AG10803 (cell line): ENCODE measurements at regions not wholly inside any gene's neighbourhood (a gene's known extent, or its start where the extent isn't known, plus 50 kb on each side); places are given as distances from the start of the nearest gene placed in this dataset.

Experiments
- DNase-seq: peaks from one replicate; pipeline ENCODE4 v3.0.0; 2010; ENCODE audit warnings: low read depth
- H3K4me3 ChIP-seq: 2 replicates; pipeline ENCODE4 v1.5.1; 2011; ENCODE audit warnings: mild to moderate bottlenecking, low read length, control low read depth
- CTCF ChIP-seq: conservative IDR thresholded peaks from 2 replicates; pipeline ENCODE4 v1.5.1; 2011; ENCODE audit warnings: mild to moderate bottlenecking, low read length, control low read depth, inconsistent platforms

GRCh38 chr9:13962006-13962405 lies 351.9 kb downstream of the NFIB start:
- no peak for TF ChIP-seq CTCF
- no peak for DNase-seq
- H3K4me3 ChIP-seq: no peak overlapping the region

DNA sequence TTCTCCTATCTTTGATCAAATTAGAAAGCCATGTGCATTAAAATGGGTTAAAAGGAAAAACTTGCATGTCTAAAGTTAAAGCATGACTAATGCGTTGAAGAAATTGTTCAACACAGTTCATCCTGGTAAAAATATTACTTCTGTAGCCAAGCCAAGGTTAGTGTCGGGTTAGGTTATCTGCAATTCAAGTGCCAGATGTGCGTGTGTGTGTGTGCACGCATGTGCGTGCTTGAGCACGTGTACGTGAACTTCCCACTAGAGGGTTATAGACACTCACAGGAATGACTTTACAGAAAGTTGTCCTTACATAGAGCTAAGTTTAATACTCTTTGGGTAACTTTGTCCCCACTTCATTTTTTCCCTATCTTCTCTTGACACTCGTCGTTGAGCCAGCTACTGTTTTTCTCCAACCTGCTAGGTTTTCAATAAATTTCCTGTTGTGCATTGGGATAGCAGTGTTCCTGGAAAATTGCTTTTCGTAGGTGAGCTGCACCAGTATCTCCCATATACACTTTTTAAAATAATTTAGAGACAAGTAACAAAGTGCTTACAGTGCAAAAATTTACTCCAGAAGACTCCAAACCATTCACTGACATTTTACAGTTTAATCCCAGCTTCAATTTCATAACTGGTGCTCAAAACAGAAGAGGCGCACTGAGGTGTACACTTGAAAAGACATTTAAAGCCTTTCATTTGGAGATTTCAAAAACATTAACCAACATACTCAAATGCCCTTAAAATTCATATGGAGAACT lies 353.8 kb downstream of the NFIB start:
- no peak for TF ChIP-seq CTCF
- no peak for DNase-seq
- H3K4me3 ChIP-seq: no peak overlapping the region

DNA sequence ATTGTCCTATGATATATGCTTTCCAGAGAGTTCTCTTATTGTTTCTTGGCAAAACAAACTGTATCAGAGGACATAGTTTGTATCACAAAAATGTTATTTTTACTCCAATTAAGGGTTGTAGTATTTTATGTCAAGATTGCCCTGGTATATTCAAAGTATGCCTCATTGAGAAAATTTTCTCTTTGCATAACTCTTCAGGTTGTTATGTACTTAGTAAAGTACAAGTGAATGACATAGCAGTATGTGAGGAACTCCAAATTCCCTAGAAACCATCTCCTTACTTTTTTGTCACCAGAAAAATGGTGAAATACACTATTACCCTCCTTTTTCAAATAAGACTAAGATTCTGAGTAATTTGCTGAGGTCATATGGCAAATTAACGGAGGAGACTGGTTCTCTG lies 355.3 kb downstream of the NFIB start:
- H3K4me3 ChIP-seq: no peak overlapping the region
- TF ChIP-seq CTCF: no peak
- DNase-seq: no peak

- no peak for DNase-seq
- H3K4me3 ChIP-seq: no peak overlapping the region
- no peak for TF ChIP-seq CTCF
Observed at GRCh38 chr9:13957089-13957488, 356.9 kb downstream of the NFIB start.

GRCh38 chr9:13956107-13956506 lies 357.8 kb downstream of the NFIB start:
- peak; percentile 48 for DNase-seq
- no peak overlapping the region for H3K4me3 ChIP-seq
- no peak; the same call in 1 of the 2 replicates for TF ChIP-seq CTCF

DNA sequence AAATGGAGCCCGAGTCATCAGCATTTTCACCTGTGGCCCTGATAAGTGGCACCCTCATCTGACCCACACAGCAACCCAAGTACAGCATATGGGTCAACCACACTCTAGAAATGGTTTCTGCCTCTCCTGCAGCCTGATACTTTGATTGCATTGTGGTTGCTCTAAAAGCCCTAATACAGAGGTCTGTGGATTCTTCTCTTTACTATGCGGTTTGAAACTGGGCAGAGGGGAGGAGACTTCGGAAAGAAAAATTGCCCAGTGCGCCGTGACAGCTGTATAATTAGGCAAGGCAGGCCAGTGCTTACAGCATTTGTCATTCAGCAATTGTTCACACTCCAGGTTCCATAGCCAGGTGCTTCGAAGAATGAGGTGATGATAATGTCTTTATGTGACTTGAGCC lies 361.0 kb downstream of the NFIB start:
- TF ChIP-seq CTCF: no peak
- H3K4me3 ChIP-seq: no peak overlapping the region
- no peak for DNase-seq

GRCh38 chr9:13948037-13948436 lies 365.9 kb downstream of the NFIB start:
- TF ChIP-seq CTCF: no peak
- no peak for DNase-seq
- H3K4me3 ChIP-seq: no peak overlapping the region
